ENCODE measurements at regions not wholly inside any gene's neighbourhood (a gene's known extent, or its start where the extent isn't known, plus 50 kb on each side); places are given as distances from the start of the nearest gene placed in this dataset.

DNA sequence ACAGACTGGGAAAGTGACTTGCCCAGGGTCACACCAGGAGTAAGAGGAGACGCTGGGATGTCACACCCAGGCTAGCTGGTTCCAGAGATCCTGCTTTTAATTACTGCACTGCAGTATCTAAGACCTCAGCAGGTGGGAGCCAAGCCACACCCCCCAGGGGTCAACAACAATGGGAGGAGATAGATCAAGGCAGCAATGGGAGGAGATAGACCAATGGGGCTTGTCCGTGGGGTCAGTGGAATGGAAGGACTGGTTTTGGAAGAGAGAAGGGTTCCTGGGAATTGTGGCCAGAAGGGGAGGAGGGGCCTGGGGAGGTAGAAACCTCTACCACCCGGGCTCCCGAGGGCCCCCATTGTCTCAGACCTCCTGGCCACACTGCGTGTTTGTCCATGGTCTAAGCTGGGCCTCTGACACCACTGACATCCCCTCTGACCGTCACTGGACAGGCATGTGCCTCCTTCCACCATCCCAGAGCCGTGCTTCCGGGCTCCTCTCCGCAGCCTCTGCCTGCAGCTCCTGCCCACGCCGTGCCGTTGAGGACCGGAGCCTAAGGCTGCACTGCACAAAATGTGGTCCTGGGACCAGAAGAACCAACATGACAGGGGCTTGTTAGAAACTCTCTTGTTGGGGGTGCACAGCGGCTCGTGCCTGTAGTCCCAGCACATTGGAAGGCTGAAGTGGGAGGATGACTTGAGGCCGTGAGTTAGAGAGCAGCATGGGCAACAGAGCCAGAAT is 69.8 kb upstream of the RPH3AL start:
- Mint-ChIP-seq H3K36me3 (peaks cover 3% of the 10 kb centered on the region), H3K27ac (no peak overlapping the region), H3K9me3 (no peaks in the 10 kb centered on the region), H3K27me3 (peaks cover 2% of the 10 kb centered on the region), H3K4me3 (peak overlapping the region; percentile 12), H3K4me1 (peaks cover 42% of the 10 kb centered on the region)
- ATAC-seq (ENCODE audit: low read depth), result no peak
- POLR2A ChIA-PET, result interaction anchor here (0.7 kb wide), 1 partner anchor 11 kb away, joined by 3 read pairs; no protein-coding TSS in a partner anchor
- DNase-seq, result no peak

DNA sequence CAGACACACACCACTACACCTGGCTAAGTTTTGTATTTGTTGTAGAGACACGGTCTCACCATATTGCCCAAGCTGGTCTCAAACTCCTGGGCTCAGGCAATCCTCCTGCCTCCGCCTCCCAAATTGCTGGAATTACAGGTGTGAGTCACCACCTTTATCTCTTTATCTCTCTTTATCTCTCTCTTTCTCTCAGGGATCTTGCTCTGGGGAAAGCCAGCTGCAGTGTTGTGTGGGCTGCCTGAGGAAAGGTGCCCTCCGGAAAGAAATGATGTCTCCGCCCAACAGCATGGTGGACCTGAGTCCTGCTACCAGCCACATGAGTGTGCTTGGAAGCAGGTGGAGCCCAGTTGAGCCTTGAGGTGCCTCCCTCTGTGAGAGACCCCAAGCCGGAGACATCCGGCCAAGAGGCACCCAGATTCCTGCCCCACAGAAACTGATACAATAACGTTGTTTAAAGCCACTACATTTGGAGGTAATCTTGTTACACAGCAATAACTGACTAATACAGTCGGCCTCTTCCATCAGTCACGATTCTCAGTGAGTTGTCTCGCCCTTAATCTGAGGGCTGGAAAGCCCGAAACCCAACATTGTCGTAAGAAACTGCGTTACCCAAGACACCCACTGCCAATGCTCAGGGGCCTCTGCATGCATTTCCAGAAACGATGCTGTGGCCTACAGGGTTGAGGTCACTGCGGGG is 68.0 kb upstream of the RPH3AL start:
- DNase-seq, result no peak
- Mint-ChIP-seq H3K36me3 (peaks cover 2% of the 10 kb centered on the region), H3K9me3 (no peaks in the 10 kb centered on the region), H3K4me1 (peaks cover 49% of the 10 kb centered on the region), H3K4me3 (no peak overlapping the region), H3K27ac (peak overlapping the region; percentile 28), H3K27me3 (peaks cover 2% of the 10 kb centered on the region)
- POLR2A ChIA-PET, result interaction anchor here (0.6 kb wide), 1 partner anchor 362 kb away, joined by 3 read pairs; no protein-coding TSS in a partner anchor
- no peak for ATAC-seq (ENCODE audit: low read depth)

DNA sequence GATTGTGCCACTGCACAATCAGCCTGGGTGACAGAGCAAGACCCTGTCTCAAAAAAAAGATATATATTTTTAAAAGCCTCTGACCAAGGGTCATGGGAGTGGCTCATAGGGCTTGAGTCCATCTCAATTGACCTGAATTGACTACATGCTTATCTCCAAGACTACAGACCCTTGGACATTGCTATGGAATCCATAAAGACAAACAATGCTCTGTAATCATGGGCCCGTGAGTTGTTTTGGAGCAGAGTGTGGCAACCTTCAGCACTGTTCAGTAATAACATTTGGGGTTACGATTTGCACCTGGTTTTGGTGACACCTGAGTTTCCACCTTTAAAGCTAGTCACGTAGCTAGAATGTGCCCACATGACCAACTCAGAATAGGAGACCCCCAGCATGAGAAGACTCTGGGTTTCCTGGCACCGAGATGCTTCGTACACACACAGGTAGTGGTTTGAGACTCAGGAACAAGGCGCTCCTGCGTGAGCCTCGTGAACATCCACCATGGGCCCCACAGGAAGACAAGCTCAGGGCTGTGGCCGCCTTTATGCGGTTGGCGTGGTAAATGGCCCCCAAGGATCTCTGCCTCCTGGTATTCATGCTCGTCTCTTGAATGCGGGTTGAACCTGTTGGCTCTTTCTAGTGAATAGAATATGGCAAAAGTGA is 66.6 kb upstream of the RPH3AL start:
- POLR2A ChIA-PET, result interaction anchor here (0.6 to 4.1 kb wide), 4 partner anchors 22 to 146 kb away, joined by 3 to 41 read pairs (median 4); no protein-coding TSS in a partner anchor

DNA sequence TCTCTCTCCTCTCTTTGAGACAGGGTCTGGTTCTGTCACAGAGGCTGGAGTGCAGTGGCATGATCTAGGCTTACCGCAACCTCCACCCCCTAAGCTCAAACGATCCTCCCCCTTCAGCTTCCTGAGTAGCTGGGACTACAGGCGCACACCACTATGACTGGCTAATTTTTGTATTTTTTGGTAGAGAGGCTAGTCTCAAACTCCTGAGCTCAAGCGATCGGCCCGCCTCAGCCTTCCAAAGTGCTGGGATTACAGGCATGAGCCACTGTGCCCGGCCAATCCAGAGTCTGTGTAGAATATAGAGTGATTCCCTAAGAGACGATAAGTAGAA is 65.8 kb upstream of the RPH3AL start:
- Mint-ChIP-seq H3K4me1 (peaks cover 65% of the 10 kb centered on the region), H3K27ac (peak overlapping the region; percentile 99), H3K9me3 (no peaks in the 10 kb centered on the region), H3K4me3 (peak overlapping the region; percentile 91), H3K36me3 (peaks cover 17% of the 10 kb centered on the region), H3K27me3 (peaks cover 2% of the 10 kb centered on the region)
- POLR2A ChIA-PET, result interaction anchor here (0.7 to 4.1 kb wide), 3 partner anchors 27 to 1842 kb away, joined by 3 to 41 read pairs (median 3); no protein-coding TSS in a partner anchor
- DNase-seq (peak; percentile 61), ATAC-seq (ENCODE audit: low read depth) (peak; percentile 69)

More for the DNA sequence above, 66.6 kb upstream of the RPH3AL start:
- Mint-ChIP-seq H3K27ac (peak overlapping the region; percentile 99), H3K9me3 (no peaks in the 10 kb centered on the region), H3K4me3 (peak overlapping the region; percentile 91), H3K4me1 (peaks cover 60% of the 10 kb centered on the region), H3K36me3 (peaks cover 13% of the 10 kb centered on the region), H3K27me3 (peaks cover 2% of the 10 kb centered on the region)
- peak; percentile 80 for DNase-seq
- peak; percentile 24 for ATAC-seq (ENCODE audit: low read depth)

DNA sequence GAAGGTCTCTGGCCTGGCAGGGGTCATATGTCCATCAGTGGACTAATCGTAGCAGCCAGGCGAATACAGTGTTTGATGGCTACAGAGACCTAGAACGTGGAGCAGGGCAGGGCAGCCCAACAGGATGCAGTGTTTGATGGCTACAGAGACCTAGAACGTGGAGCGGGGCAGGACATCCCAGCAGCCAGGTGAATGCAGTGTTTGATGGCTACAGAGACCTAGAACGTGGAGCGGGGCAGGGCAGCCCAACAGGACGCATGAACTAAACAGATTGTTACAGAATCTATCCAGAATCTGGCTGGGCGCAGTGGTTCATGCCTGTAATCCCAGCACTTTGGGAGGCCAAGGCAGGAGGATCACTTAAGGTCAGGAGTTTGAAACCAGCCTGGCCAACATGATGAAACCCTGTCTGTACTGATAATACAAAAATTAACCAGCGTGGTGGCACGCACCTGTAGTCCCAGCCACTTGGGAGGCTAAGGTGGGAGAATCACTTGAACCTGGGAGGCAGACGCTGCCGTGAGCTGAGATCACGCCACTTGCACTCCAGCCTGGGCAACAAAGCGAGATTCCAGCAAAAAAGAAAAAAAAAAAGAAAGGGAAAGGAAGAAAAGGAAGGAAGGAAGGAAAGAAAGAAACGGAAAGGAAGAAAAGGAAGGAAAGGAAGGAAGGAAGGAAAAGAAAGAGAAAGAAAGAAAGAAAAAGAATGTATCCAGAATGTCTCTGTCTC is 65.2 kb upstream of the RPH3AL start:
- H3K36me3 Mint-ChIP-seq, result peaks cover 21% of the 10 kb centered on the region
- peaks cover 2% of the 10 kb centered on the region for H3K27me3 Mint-ChIP-seq
- no peaks in the 10 kb centered on the region for H3K9me3 Mint-ChIP-seq
- peaks cover 67% of the 10 kb centered on the region for H3K4me1 Mint-ChIP-seq
- POLR2A ChIA-PET, result interaction anchor here (0.7 to 4.1 kb wide), 3 partner anchors 73 to 1843 kb away, joined by 3 to 41 read pairs (median 6); no protein-coding TSS in a partner anchor
- H3K4me3 Mint-ChIP-seq, result peak overlapping the region; percentile 91
- H3K27ac Mint-ChIP-seq, result peak overlapping the region; percentile 99
- DNase-seq, result no peak
- ATAC-seq (ENCODE audit: low read depth), result no peak

DNA sequence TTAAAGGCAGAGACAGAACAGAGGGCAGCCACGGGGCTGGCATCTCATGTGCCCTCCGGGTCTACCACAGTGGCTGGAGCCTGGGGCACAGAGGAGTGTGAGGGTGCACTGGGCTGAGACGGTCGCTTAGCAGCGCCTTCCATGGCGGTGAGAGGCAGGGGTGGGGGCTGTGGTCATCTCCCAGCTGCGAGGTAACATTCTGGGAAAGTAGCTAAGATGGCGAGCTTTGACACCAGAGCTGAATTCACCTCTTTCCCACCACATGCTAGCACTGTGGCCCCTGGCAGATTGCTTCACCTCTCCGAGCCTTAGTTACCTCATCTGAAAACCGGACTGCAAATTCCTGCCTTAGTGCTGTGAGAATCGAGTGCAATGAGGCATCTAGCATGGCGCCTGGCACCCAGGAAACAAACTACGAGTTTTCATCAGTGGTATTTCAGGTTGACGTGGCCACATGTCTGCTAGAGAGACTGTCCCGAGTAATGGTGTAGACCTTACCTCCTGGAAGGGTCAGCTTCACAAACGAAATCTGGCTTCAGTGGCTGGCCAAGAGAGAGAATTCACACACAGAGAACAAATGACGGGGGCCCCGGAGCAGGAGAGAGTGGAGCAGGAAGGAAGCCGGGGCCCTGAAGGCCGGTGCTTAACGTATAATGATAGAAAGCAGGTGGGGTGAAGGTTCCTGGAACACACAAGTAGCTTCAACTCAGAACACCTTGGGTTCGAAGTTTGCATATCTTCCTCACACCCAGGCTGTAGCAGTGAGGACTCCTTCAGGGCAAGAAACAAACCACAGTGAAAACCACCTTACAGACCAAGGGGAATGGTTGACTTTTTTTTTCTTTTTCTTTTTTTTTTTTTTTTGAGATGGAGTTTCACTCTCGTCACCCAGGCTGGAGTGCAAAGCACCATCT is 63.9 kb upstream of the RPH3AL start:
- ATAC-seq (ENCODE audit: low read depth) (peak; percentile 79), DNase-seq (peak; percentile 71)
- POLR2A ChIA-PET, result interaction anchor here (0.6 to 4.1 kb wide), 7 partner anchors 26 to 1137 kb away, joined by 3 to 41 read pairs (median 6); partner anchors contain the start of gene VPS53

DNA sequence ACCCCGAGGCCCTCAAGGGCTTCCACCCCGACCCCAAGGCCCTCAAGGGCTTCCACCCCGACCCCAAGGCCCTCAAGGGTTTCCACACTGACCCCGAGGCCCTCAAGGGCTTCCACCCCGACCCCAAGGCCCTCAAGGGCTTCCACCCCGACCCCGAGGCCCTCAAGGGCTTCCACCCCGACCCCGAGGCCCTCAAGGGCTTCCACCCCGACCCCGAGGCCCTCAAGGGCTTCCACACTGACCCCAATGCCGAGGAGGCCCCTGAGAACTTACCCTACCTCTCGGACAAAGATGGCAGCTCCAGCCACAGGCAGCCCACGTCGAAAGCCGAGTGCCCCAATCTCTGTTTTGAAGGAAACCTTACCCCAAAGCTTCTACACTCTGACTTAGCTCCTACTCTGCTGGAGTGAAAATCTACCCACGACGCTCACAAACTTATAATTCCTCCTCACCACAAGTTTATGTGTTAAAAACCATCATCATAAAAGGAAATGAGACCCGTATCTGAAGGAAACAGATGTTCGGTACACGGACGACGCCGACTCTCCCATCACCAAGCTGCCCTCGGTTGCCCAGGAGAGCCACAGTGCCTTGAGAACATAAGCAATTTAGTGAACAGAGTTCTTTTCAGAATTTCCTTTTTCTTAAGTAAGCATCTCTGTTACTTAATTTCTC is 61.2 kb upstream of the RPH3AL start:
- POLR2A ChIA-PET, result interaction anchor here (0.8 to 1.3 kb wide), 3 partner anchors 26 to 81 kb away, joined by 3 read pairs; no protein-coding TSS in a partner anchor
- DNase-seq (no peak), ATAC-seq (ENCODE audit: low read depth) (no peak)
- no peaks in the 10 kb centered on the region for H3K9me3 Mint-ChIP-seq
- H3K4me3 Mint-ChIP-seq, result peak overlapping the region; percentile 91
- peaks cover 31% of the 10 kb centered on the region for H3K36me3 Mint-ChIP-seq
- H3K4me1 Mint-ChIP-seq, result peaks cover 70% of the 10 kb centered on the region
- H3K27ac Mint-ChIP-seq, result peak overlapping the region; percentile 99
- H3K27me3 Mint-ChIP-seq, result no peaks in the 10 kb centered on the region

More for the DNA sequence above, 63.9 kb upstream of the RPH3AL start:
- peak overlapping the region; percentile 99 for H3K27ac Mint-ChIP-seq
- peaks cover 27% of the 10 kb centered on the region for H3K36me3 Mint-ChIP-seq
- peak overlapping the region; percentile 91 for H3K4me3 Mint-ChIP-seq
- peaks cover 72% of the 10 kb centered on the region for H3K4me1 Mint-ChIP-seq
- no peaks in the 10 kb centered on the region for H3K27me3 Mint-ChIP-seq
- H3K9me3 Mint-ChIP-seq, result no peaks in the 10 kb centered on the region

DNA sequence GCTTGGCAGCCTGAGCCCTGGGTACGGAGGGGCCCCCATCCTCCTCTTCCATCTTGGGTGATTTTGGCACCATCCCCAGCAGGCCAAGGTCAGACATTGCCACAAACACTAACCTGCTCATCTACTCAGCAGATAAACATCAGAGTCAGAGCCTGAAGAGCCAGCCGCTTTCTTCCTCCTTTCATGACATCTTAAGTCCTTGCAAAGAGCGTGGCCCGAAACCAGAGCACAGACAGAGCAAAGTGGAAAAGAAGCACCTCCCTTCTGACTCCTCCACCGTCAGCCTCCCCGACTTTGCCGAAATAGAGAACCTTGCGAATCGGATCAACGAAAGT is 60.4 kb upstream of the RPH3AL start:
- DNase-seq, result no peak
- H3K4me3 Mint-ChIP-seq, result peak overlapping the region; percentile 90
- H3K27me3 Mint-ChIP-seq, result no peaks in the 10 kb centered on the region
- ATAC-seq (ENCODE audit: low read depth), result no peak
- peaks cover 62% of the 10 kb centered on the region for H3K4me1 Mint-ChIP-seq
- POLR2A ChIA-PET, result interaction anchor here (0.8 to 1.7 kb wide), 3 partner anchors 85 to 369 kb away, joined by 3 to 9 read pairs (median 3); partner anchors contain the start of genes GLOD4 and MRM3
- H3K27ac Mint-ChIP-seq, result peak overlapping the region; percentile 87
- peaks cover 31% of the 10 kb centered on the region for H3K36me3 Mint-ChIP-seq
- no peaks in the 10 kb centered on the region for H3K9me3 Mint-ChIP-seq

DNA sequence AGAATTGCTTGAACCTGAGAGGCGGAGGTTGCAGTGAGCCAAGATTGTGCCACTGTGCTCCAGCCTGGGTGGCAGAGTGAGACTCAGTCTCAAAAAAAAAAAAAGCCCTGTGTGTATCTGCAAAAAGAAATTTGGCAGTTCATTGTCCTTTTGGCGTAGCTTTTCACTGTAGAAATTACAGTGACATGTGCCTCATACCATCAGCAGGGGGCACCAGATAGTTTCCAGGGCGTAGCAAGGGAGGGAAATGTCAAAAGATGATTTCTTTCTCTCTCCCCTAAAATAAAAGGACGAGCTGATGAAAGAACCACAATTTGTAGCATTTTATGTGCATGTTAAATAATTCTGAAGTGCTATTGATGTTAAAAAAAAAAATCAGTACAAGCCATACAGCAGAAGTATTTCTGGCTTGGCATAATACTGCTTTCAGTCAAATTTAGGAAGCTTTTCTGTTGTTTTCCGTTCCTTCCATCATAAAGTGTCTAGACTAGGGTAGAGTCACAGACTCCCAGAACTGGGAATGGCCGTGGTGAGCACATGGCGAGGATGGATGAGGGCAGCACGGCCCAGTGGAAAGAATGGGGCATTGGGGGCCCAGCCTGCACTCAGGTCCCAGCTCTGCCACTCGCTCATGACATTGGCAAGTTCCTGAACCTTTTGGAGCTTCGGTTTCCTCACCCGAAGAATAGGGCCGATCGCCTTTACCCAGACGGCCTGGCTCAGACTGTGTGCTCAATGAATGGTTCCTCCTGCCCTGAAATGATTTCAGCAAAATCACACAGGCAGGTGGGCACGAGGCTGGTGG is 59.8 kb upstream of the RPH3AL start:
- Mint-ChIP-seq H3K9me3 (no peaks in the 10 kb centered on the region), H3K36me3 (peaks cover 32% of the 10 kb centered on the region), H3K27ac (peak overlapping the region; percentile 87), H3K27me3 (no peaks in the 10 kb centered on the region), H3K4me1 (peaks cover 57% of the 10 kb centered on the region), H3K4me3 (peak overlapping the region; percentile 90)
- ATAC-seq (ENCODE audit: low read depth), result no peak
- DNase-seq, result peak; percentile 51
- POLR2A ChIA-PET, result interaction anchor here (0.6 to 1.9 kb wide), 10 partner anchors 31 to 370 kb away, joined by 3 to 9 read pairs (median 4); partner anchors contain the start of genes GLOD4 and MRM3

DNA sequence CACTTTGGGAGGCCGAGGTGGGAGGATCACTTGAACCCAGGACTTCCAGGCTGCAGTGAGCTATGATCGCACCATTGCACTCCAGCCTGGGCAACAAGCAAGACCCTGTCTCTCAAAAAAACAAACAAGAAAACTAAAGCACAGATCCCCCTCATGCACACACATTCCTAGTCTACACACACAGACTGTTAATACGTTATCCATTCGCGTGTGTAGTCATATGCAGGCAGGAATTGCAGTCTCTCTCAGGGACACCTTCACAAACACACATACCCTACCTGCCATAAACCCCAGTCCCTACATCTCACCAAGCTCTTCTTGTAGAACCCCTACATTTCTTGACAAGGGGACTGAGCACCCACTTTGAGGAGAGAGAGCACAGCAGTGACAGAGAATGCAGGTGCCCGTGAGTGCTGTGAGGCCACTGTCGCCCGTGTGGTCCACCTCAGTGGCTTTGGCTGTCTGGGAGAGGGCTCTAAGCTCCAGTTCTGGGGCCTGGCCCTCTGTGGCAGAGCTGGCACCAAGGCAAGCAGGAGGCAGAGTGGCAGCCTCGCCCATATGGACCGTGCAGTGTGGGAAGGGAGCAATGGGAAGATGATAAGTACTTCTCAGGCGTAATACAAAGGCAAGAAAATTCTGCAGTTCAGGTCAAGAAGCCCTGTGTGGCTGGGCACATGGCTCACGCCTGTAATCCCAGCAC is 59.0 kb upstream of the RPH3AL start:
- H3K9me3 Mint-ChIP-seq, result no peaks in the 10 kb centered on the region
- H3K27me3 Mint-ChIP-seq, result no peaks in the 10 kb centered on the region
- H3K36me3 Mint-ChIP-seq, result peaks cover 32% of the 10 kb centered on the region
- H3K27ac Mint-ChIP-seq, result peak overlapping the region; percentile 89
- peaks cover 53% of the 10 kb centered on the region for H3K4me1 Mint-ChIP-seq
- DNase-seq (no peak), ATAC-seq (ENCODE audit: low read depth) (no peak)
- POLR2A ChIA-PET, result interaction anchor here (0.8 to 1.9 kb wide), 9 partner anchors 78 to 289 kb away, joined by 3 to 9 read pairs (median 4); no protein-coding TSS in a partner anchor
- peak overlapping the region; percentile 90 for H3K4me3 Mint-ChIP-seq
